CD1c-positive myeloid dendritic cell (primary cell): ENCODE measurements at regions not wholly inside any gene's neighbourhood (a gene's known extent, or its start where the extent isn't known, plus 50 kb on each side); places are given as distances from the start of the nearest gene placed in this dataset.

ENCODE experiments used
- DNase-seq: peaks from one replicate; pipeline ENCODE4 v3.0.0-alpha.2; 2016; ENCODE audit errors: extremely low spot score

GRCh38 chr12:123077298-123078119, 73.4 kb downstream of the PITPNM2 start:
- DNase-seq = no peak

GRCh38 chr12:123076604-123077297, 74.1 kb downstream of the PITPNM2 start:
- DNase-seq = peak; percentile 21

GRCh38 chr12:123075646-123076171, 75.2 kb downstream of the PITPNM2 start:
- peak; percentile 38 for DNase-seq

- no peak for DNase-seq
Observed at GRCh38 chr12:123075087-123075645, 75.7 kb downstream of the PITPNM2 start.

GRCh38 chr12:123073962-123074801, 76.7 kb downstream of the PITPNM2 start:
- DNase-seq = no peak

- DNase-seq = no peak
Observed at GRCh38 chr12:123073292-123073691, 77.6 kb downstream of the PITPNM2 start.

GRCh38 chr12:123071857-123072256, 79.0 kb downstream of the PITPNM2 start:
- DNase-seq = no peak

GRCh38 chr12:123071099-123071800, 79.6 kb downstream of the PITPNM2 start:
- DNase-seq = no peak

GRCh38 chr12:123070267-123071081, 80.4 kb downstream of the PITPNM2 start:
- DNase-seq = no peak

GRCh38 chr12:123069436-123070266, 81.2 kb downstream of the PITPNM2 start:
- no peak for DNase-seq

- DNase-seq = no peak
Observed at GRCh38 chr12:123067654-123068053, 83.2 kb downstream of the PITPNM2 start.

GRCh38 chr12:123066384-123066710, 84.5 kb downstream of the PITPNM2 start:
- DNase-seq = no peak

GRCh38 chr12:123065676-123066383, 85.1 kb downstream of the PITPNM2 start:
- DNase-seq = no peak

- no peak for DNase-seq
Observed at GRCh38 chr12:123064885-123065619, 84.6 kb downstream of the ARL6IP4 start.

GRCh38 chr12:123064366-123064765, 83.9 kb downstream of the ARL6IP4 start:
- peak; percentile 22 for DNase-seq

- DNase-seq = peak; percentile 32
Observed at GRCh38 chr12:123063535-123063934, 83.1 kb downstream of the ARL6IP4 start.

GRCh38 chr12:123062681-123063486, 82.4 kb downstream of the ARL6IP4 start:
- peak; percentile 63 for DNase-seq
